ENCODE measurements at regions not wholly inside any gene's neighbourhood (a gene's known extent, or its start where the extent isn't known, plus 50 kb on each side); places are given as distances from the start of the nearest gene placed in this dataset.

DNA sequence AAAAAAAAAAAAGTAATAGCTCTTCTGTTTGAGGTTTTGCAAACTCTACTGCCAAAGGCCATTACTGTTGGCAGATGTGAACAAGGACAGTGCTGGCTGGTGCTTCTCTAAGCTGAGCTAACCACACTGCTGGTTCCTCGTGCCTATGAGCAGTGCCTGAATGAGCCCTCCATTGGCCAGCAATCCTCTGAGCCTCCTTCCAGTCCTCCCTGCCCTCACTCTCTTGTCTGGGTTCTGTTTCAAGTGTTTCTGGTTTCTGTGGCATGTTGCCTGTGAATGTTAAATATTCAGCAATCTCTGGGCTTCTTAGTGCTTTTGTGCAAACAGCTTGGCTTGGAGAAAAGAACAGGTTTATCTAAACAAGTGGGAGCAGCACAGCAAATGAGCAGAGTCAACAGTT is 161.3 kb upstream of the AUTS2 start:
- TF ChIP-seq, protein P1, sequence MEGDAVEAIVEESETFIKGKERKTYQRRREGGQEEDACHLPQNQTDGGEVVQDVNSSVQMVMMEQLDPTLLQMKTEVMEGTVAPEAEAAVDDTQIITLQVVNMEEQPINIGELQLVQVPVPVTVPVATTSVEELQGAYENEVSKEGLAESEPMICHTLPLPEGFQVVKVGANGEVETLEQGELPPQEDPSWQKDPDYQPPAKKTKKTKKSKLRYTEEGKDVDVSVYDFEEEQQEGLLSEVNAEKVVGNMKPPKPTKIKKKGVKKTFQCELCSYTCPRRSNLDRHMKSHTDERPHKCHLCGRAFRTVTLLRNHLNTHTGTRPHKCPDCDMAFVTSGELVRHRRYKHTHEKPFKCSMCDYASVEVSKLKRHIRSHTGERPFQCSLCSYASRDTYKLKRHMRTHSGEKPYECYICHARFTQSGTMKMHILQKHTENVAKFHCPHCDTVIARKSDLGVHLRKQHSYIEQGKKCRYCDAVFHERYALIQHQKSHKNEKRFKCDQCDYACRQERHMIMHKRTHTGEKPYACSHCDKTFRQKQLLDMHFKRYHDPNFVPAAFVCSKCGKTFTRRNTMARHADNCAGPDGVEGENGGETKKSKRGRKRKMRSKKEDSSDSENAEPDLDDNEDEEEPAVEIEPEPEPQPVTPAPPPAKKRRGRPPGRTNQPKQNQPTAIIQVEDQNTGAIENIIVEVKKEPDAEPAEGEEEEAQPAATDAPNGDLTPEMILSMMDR (IDR thresholded peaks at IDR 0.05), result no peak

- TF ChIP-seq, protein P1 (IDR thresholded peaks at IDR 0.05), result no peak
These were observed 159.5 kb upstream of the AUTS2 start for GRCh38 chr7:69438584-69439412.

GRCh38 chr7:69439636-69440325 is 158.5 kb upstream of the AUTS2 start:
- TF ChIP-seq, protein P1 (IDR thresholded peaks at IDR 0.05), result no peak

- TF ChIP-seq, protein P1 (IDR thresholded peaks at IDR 0.05), result no peak
These were observed 157.3 kb upstream of the AUTS2 start for GRCh38 chr7:69440976-69441375.

DNA sequence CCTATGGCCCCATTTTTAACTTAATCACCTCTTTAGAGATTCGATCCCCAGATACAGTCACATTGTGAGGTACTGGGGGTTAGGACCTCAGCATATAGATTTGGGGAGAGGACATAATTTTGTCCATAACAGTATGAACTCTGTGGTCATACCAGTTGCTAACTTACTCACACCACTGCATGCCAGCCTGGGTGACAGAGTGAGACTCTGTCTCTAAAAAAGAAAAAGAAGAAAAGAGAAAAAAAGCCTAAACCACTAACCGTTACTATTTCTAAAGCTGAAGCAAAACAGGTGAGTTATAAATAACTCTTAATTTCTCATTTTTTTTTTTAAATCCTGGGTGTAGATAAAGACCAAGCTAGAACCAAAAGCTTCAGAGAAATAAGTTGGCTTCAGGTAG is 155.1 kb upstream of the AUTS2 start:
- TF ChIP-seq, protein P1 (IDR thresholded peaks at IDR 0.05), result no peak

- TF ChIP-seq, protein P1 (IDR thresholded peaks at IDR 0.05), result no peak
These were observed 152.7 kb upstream of the AUTS2 start for GRCh38 chr7:69445541-69445940.

DNA sequence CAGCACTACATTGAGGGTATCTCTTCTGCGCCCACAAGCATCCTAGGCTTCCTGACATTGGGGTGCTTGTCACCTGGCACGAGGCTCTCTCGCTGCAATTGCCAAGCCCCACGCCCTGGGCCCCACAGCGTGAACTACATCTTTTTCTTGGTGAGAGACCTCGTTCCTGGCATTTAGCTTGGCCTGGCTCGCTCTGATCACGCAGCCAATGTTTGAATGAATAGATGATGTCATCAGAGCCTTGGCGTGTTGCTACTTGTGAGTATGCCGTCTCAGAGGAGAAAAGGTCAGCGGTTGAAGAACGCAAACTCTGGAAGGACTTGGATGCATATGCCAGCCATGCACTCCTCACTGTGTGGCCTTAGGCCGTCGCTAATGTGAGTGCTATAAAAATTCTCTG is 150.2 kb upstream of the AUTS2 start:
- TF ChIP-seq, protein P1 (IDR thresholded peaks at IDR 0.05), result no peak
